ENCODE measurements at regions not wholly inside any gene's neighbourhood (a gene's known extent, or its start where the extent isn't known, plus 50 kb on each side); places are given as distances from the start of the nearest gene placed in this dataset.

- TF ChIP-seq CTCF (IDR thresholded peaks at IDR 0.05) = no peak
- no peak for TF ChIP-seq POLR2A (IDR thresholded peaks at IDR 0.05)
- no peak for TF ChIP-seq POLR2AphosphoS5 (IDR thresholded peaks at IDR 0.05)
Observed at GRCh38 chr10:104521901-104522694, 119.0 kb upstream of the SORCS3 start.

All from prostate gland (tissue), 2 donors.